WTC11 (cell line): ENCODE measurements at regions not wholly inside any gene's neighbourhood (a gene's known extent, or its start where the extent isn't known, plus 50 kb on each side); places are given as distances from the start of the nearest gene placed in this dataset.

Experiments used
- AR ChIP-seq: fragments of 250-450 bp; sonication (Bioruptor Pico); IDR thresholded peaks from 2 replicates; pipeline ENCODE4 v1.9.0; 2021; ENCODE audit warnings: mild to moderate bottlenecking
- CREB1 ChIP-seq: sonication (generic); formaldehyde crosslinking; IDR thresholded peaks from 2 replicates; pipeline ENCODE4 v1.8.0; 2023; ENCODE audit warnings: mild to moderate bottlenecking, missing genetic modification reagents
- ESRRA ChIP-seq: sonication (generic); formaldehyde crosslinking; IDR thresholded peaks from 2 replicates; pipeline ENCODE4 v1.8.1; 2022; ENCODE audit warnings: mild to moderate bottlenecking, missing genetic modification reagents, borderline replicate concordance
- IRF1 ChIP-seq: sonication (generic); formaldehyde crosslinking; IDR thresholded peaks from 2 replicates; pipeline ENCODE4 v1.8.0; 2023; ENCODE audit warnings: missing genetic modification reagents
- NFATC4 ChIP-seq: fragments of 250-450 bp; sonication (Bioruptor Pico); IDR thresholded peaks from 2 replicates; pipeline ENCODE4 v1.9.0; 2021; ENCODE audit warnings: mild to moderate bottlenecking
- NR1H2 ChIP-seq: sonication (generic); formaldehyde crosslinking; IDR thresholded peaks from 2 replicates; pipeline ENCODE4 v1.9.0; 2021; ENCODE audit warnings: mild to moderate bottlenecking, moderate library complexity, missing genetic modification reagents
- SMAD3 ChIP-seq: sonication (generic); formaldehyde crosslinking; IDR thresholded peaks from 2 replicates; pipeline ENCODE4 v1.8.0; 2022; ENCODE audit warnings: missing genetic modification reagents, mild to moderate bottlenecking, borderline replicate concordance
- SP1 ChIP-seq: sonication (generic); formaldehyde crosslinking; conservative IDR thresholded peaks from 2 replicates; pipeline ENCODE4 v1.8.1; 2022; ENCODE audit warnings: missing genetic modification reagents
- TEAD4 ChIP-seq: sonication (generic); formaldehyde crosslinking; IDR thresholded peaks from 2 replicates; pipeline ENCODE4 v1.8.0; 2022; ENCODE audit warnings: mild to moderate bottlenecking, missing genetic modification reagents
- TF ChIP-seq, protein P1 (sequence below): fragments of 200-600 bp; IDR thresholded peaks from 2 replicates; pipeline ENCODE4 v1.8.0; 2022; ENCODE audit warnings: antibody characterized with exemption
- TF ChIP-seq, protein P2 (sequence below): sonication (generic); formaldehyde crosslinking; IDR thresholded peaks from 2 replicates; pipeline ENCODE4 v1.8.0; 2022; ENCODE audit warnings: mild to moderate bottlenecking, missing genetic modification reagents

DNA sequence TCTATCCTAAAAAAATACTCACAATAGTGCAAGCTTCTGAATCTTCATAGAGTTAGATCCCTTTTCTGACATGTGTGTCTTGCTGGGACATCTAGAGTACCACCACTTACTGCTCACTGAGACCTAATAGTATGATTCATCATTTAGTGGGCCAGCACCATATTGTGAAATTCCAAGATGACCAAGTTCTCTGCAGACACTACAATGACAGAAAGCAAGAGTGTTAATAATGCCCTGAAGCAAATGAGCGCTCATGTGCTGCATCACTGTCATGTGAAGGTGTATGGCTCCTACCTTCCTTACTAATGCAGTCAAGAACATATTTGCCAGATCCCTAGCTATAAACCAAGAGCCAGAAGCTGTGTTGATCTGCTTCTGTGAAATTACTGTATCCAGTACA is 606.2 kb upstream of the NXPH2 start:
- TF ChIP-seq, protein P1, sequence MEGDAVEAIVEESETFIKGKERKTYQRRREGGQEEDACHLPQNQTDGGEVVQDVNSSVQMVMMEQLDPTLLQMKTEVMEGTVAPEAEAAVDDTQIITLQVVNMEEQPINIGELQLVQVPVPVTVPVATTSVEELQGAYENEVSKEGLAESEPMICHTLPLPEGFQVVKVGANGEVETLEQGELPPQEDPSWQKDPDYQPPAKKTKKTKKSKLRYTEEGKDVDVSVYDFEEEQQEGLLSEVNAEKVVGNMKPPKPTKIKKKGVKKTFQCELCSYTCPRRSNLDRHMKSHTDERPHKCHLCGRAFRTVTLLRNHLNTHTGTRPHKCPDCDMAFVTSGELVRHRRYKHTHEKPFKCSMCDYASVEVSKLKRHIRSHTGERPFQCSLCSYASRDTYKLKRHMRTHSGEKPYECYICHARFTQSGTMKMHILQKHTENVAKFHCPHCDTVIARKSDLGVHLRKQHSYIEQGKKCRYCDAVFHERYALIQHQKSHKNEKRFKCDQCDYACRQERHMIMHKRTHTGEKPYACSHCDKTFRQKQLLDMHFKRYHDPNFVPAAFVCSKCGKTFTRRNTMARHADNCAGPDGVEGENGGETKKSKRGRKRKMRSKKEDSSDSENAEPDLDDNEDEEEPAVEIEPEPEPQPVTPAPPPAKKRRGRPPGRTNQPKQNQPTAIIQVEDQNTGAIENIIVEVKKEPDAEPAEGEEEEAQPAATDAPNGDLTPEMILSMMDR = no peak
- TF ChIP-seq AR (CRISPR knock-in tag) (no peak), SP1 (CRISPR knock-in tag) (no peak), TEAD4 (CRISPR knock-in tag) (no peak), ESRRA (CRISPR knock-in tag) (no peak), CREB1 (CRISPR knock-in tag) (no peak), SMAD3 (no peak), NFATC4 (CRISPR knock-in tag) (no peak), IRF1 (CRISPR knock-in tag) (no peak), NR1H2 (CRISPR knock-in tag) (no peak)
- TF ChIP-seq, protein P2, sequence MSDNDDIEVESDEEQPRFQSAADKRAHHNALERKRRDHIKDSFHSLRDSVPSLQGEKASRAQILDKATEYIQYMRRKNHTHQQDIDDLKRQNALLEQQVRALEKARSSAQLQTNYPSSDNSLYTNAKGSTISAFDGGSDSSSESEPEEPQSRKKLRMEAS (CRISPR knock-in tag) = no peak
